SK-N-MC (cell line): ENCODE measurements at regions not wholly inside any gene's neighbourhood (a gene's known extent, or its start where the extent isn't known, plus 50 kb on each side); places are given as distances from the start of the nearest gene placed in this dataset.

Source experiments
- EZH2 ChIP-seq: fragments of 200-600 bp; sonication (generic); IDR thresholded peaks from one replicate; pipeline ENCODE4 v1.6.1; 2017; ENCODE audit warnings: antibody characterized with exemption
- POLR2AphosphoS5 ChIP-seq: IDR thresholded peaks from 2 replicates; pipeline ENCODE4 v1.6.1; 2012; ENCODE audit warnings: mild to moderate bottlenecking, low read depth, low read length, borderline replicate concordance

DNA sequence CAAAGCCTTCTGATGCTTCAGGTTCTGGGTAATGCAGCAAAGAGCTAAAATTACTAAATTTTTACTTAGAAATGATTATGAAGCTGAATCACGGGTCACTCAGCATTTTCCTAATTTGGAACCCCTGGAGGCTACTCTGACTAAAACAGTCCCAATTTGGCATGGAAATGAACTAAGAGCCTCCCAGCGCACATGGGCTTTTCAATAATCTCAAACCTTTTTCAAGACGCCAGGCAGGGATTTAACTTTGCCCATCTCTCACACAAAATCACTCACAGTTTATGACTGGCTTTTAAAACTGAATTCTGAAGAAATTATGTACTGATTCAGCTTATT is 68.3 kb downstream of the LLPH start:
- TF ChIP-seq EZH2 (no peak), POLR2AphosphoS5 (no peak)
